ENCODE measurements at regions not wholly inside any gene's neighbourhood (a gene's known extent, or its start where the extent isn't known, plus 50 kb on each side); places are given as distances from the start of the nearest gene placed in this dataset.

- no peak overlapping the region for H2AFZ ChIP-seq (replicated peaks; ENCODE audit: low read length, poor library complexity)
- no peak for DNase-seq
- no peak overlapping the region for H2BK120ac ChIP-seq (ENCODE audit: low read depth, low read length)
Measured at GRCh38 chr4:107194005-107194404, 157.9 kb upstream of the DKK2 start.

More at GRCh38 chr4:107194005-107194404, 157.9 kb upstream of the DKK2 start:
- Histone ChIP-seq H3K36me3 (ENCODE audit: control insufficient read depth, insufficient read depth, low read length) (no peaks in the 10 kb centered on the region), H4K8ac (ENCODE audit: low read depth in 2 of 2, low read length in 2 of 2) (no peak overlapping the region), H2AK9ac (replicated peaks; ENCODE audit: low read depth, low read length, poor library complexity) (no peak overlapping the region), H3K4me1 (ENCODE audit: control insufficient read depth, insufficient read depth, low read length) (no peaks in the 10 kb centered on the region), H4K20me1 (ENCODE audit: insufficient read depth, low read length) (no peaks in the 10 kb centered on the region), H2BK5ac (ENCODE audit: low read depth, low read length, poor library complexity, severe bottlenecking) (no peak overlapping the region), H3K4ac (ENCODE audit: low read depth, low read length) (no peak overlapping the region), H3K56ac (ENCODE audit: extremely low read depth, insufficient read depth, low read length) (no peak overlapping the region), H3K79me1 (ENCODE audit: low read depth in 1 of 2, low read length in 2 of 2) (no peaks in the 10 kb centered on the region), H3K4me3 (ENCODE audit: insufficient read depth, low read depth, low read length) (no peak overlapping the region), H4K5ac (ENCODE audit: low read depth, low read length) (no peak overlapping the region), H3K9me1 (ENCODE audit: insufficient read depth, low read length) (no peaks in the 10 kb centered on the region), H2BK15ac (ENCODE audit: low read depth, low read length) (no peak overlapping the region), H3K4me2 (ENCODE audit: low read depth, low read length) (no peak overlapping the region), H3K9ac (ENCODE audit: low read depth, low read length) (no peak overlapping the region), H4K91ac (ENCODE audit: insufficient read depth, low read depth, low read length) (no peak overlapping the region), H2AK5ac (ENCODE audit: low read depth, low read length) (no peak overlapping the region), H3K27me3 (ENCODE audit: control insufficient read depth, insufficient read depth, low read length) (no peaks in the 10 kb centered on the region), H2BK20ac (ENCODE audit: low read depth, low read length) (no peak overlapping the region), H3K9me3 (ENCODE audit: control insufficient read depth, insufficient read depth, low read length) (no peaks in the 10 kb centered on the region), H3K23ac (ENCODE audit: low read depth, low read length) (no peak overlapping the region), H3K18ac (ENCODE audit: low read depth, low read length) (no peak overlapping the region), H3K27ac (ENCODE audit: insufficient read depth, low read length) (no peak overlapping the region), H3K14ac (replicated peaks; ENCODE audit: low read depth, low read length) (no peak overlapping the region)
- CTCF ChIA-PET: no interaction called here
- dilution Hi-C loops (cut with HindIII; ENCODE audit: low sequenced_read_pairs, unreplicated experiment) (no loop called here), intact Hi-C loops (cut with micrococcal nuclease) (no loop called here), in situ Hi-C loops (cut with MboI; ENCODE audit: low sequenced_read_pairs) (no loop called here)
- no peak for ATAC-seq (ENCODE audit: low read depth)
- whole genome bisulfite sequencing, 2 experiments (ENCODE audit: extremely low coverage in 2 of 2, insufficient read length in 1 of 2): 60% methylated on average over 1 of the region's 4 CpGs; no CpG with 5 or more reads in 1 of the 2 experiments
- TF ChIP-seq FOS (IDR thresholded peaks at IDR 0.05; ENCODE audit: low read depth, low read length) (no peak), CHD1 (IDR thresholded peaks at IDR 0.05; ENCODE audit: low read depth, low read length) (no peak), MXI1 (IDR thresholded peaks at IDR 0.05; ENCODE audit: borderline replicate concordance, low read depth, low read length) (no peak)
- TF ChIP-seq, protein P1, sequence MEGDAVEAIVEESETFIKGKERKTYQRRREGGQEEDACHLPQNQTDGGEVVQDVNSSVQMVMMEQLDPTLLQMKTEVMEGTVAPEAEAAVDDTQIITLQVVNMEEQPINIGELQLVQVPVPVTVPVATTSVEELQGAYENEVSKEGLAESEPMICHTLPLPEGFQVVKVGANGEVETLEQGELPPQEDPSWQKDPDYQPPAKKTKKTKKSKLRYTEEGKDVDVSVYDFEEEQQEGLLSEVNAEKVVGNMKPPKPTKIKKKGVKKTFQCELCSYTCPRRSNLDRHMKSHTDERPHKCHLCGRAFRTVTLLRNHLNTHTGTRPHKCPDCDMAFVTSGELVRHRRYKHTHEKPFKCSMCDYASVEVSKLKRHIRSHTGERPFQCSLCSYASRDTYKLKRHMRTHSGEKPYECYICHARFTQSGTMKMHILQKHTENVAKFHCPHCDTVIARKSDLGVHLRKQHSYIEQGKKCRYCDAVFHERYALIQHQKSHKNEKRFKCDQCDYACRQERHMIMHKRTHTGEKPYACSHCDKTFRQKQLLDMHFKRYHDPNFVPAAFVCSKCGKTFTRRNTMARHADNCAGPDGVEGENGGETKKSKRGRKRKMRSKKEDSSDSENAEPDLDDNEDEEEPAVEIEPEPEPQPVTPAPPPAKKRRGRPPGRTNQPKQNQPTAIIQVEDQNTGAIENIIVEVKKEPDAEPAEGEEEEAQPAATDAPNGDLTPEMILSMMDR (conservative IDR thresholded peaks at IDR 0.05; ENCODE audit: low read depth, low read length): no peak
- TF ChIP-seq, protein P2, sequence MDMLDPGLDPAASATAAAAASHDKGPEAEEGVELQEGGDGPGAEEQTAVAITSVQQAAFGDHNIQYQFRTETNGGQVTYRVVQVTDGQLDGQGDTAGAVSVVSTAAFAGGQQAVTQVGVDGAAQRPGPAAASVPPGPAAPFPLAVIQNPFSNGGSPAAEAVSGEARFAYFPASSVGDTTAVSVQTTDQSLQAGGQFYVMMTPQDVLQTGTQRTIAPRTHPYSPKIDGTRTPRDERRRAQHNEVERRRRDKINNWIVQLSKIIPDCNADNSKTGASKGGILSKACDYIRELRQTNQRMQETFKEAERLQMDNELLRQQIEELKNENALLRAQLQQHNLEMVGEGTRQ (IDR thresholded peaks at IDR 0.05; ENCODE audit: low read depth, low read length): no peak
- POLR2A ChIA-PET (ENCODE audit: unreplicated experiment): no interaction called here
- BruUV-seq (replicated peaks): no TSS peak
